KMS-11 (cell line): ENCODE measurements at regions not wholly inside any gene's neighbourhood (a gene's known extent, or its start where the extent isn't known, plus 50 kb on each side); places are given as distances from the start of the nearest gene placed in this dataset.

ENCODE experiments used
- H2AFZ ChIP-seq: fragments of 200-600 bp; sonication (generic); 2 replicates; pipeline ENCODE4 v1.6.1; 2016; ENCODE audit warnings: antibody characterized with exemption, mixed run types, low read depth
- H3K27ac ChIP-seq: fragments of 200-600 bp; sonication (generic); 2 replicates; pipeline ENCODE4 v1.6.1; 2016; ENCODE audit warnings: mild to moderate bottlenecking, mixed run types
- H3K27me3 ChIP-seq: fragments of 200-600 bp; sonication (generic); 2 replicates; pipeline ENCODE4 v1.6.1; 2017; ENCODE audit warnings: mild to moderate bottlenecking, low read depth, mixed run types, moderate library complexity; ENCODE audit not compliant: insufficient read depth
- H3K36me3 ChIP-seq: fragments of 200-600 bp; sonication (generic); 2 replicates; pipeline ENCODE4 v1.6.1; 2017; ENCODE audit warnings: mild to moderate bottlenecking, mixed run types; ENCODE audit not compliant: insufficient read depth
- H3K4me1 ChIP-seq: fragments of 200-600 bp; sonication (generic); 2 replicates; pipeline ENCODE4 v1.6.1; 2016; ENCODE audit warnings: mild to moderate bottlenecking, low read depth, mixed run types; ENCODE audit not compliant: poor library complexity, severe bottlenecking
- H3K4me2 ChIP-seq: fragments of 200-600 bp; sonication (generic); 2 replicates; pipeline ENCODE4 v1.7.0; 2016; ENCODE audit warnings: mild to moderate bottlenecking, mixed run types
- H3K4me3 ChIP-seq: fragments of 200-600 bp; sonication (generic); IDR thresholded peaks from 2 replicates; pipeline ENCODE4 v1.6.1; 2017; ENCODE audit warnings: low read depth, low read length, mixed read lengths; ENCODE audit not compliant: insufficient read depth
- H3K79me2 ChIP-seq: fragments of 200-600 bp; sonication (generic); 2 replicates; pipeline ENCODE4 v1.6.1; 2016; ENCODE audit warnings: low read depth, mixed run types; ENCODE audit not compliant: insufficient read depth
- H3K9ac ChIP-seq: fragments of 200-600 bp; sonication (generic); 2 replicates; pipeline ENCODE4 v1.6.1; 2016; ENCODE audit warnings: mild to moderate bottlenecking, mixed run types
- H4K20me1 ChIP-seq: fragments of 200-600 bp; sonication (generic); 2 replicates; pipeline ENCODE4 v1.6.1; 2016; ENCODE audit warnings: mild to moderate bottlenecking, mixed run types; ENCODE audit not compliant: insufficient read depth
- TF ChIP-seq, protein P1 (sequence below): fragments of 200-600 bp; sonication (generic); conservative IDR thresholded peaks from 2 replicates; pipeline ENCODE4 v1.6.1; 2017; ENCODE audit warnings: low read depth, mild to moderate bottlenecking, antibody characterized with exemption, low read length, moderate library complexity, mixed read lengths

DNA sequence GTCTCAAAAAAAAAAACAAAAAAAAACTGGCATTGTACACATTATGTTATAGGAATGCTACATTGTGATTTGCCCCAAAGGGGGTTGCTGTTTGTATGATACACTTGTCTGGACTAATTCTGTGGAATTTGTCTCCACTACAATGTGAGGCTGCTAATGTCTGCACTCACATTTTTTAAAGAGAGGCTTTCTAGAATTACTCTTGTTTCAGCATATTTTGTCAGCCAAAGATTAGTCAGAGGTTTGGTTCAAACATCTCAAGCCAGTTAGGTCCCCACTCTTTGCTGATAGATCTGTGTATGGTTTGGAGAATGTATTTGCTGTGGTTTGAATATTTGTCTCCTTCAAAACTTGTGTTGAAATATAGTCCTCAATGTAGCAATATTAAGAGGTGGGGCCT lies 59.3 kb upstream of the ZNF169 start:
- Histone ChIP-seq H3K79me2 (no peaks in the 10 kb centered on the region), H3K27ac (no peak overlapping the region), H3K4me3 (no peak overlapping the region), H4K20me1 (no peaks in the 10 kb centered on the region), H3K27me3 (no peaks in the 10 kb centered on the region), H3K4me1 (no peaks in the 10 kb centered on the region), H2AFZ (no peak overlapping the region), H3K36me3 (no peaks in the 10 kb centered on the region; the same call in 1 of the 2 replicates), H3K4me2 (no peak overlapping the region), H3K9ac (no peak overlapping the region)
- TF ChIP-seq, protein P1, sequence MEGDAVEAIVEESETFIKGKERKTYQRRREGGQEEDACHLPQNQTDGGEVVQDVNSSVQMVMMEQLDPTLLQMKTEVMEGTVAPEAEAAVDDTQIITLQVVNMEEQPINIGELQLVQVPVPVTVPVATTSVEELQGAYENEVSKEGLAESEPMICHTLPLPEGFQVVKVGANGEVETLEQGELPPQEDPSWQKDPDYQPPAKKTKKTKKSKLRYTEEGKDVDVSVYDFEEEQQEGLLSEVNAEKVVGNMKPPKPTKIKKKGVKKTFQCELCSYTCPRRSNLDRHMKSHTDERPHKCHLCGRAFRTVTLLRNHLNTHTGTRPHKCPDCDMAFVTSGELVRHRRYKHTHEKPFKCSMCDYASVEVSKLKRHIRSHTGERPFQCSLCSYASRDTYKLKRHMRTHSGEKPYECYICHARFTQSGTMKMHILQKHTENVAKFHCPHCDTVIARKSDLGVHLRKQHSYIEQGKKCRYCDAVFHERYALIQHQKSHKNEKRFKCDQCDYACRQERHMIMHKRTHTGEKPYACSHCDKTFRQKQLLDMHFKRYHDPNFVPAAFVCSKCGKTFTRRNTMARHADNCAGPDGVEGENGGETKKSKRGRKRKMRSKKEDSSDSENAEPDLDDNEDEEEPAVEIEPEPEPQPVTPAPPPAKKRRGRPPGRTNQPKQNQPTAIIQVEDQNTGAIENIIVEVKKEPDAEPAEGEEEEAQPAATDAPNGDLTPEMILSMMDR = no peak

DNA sequence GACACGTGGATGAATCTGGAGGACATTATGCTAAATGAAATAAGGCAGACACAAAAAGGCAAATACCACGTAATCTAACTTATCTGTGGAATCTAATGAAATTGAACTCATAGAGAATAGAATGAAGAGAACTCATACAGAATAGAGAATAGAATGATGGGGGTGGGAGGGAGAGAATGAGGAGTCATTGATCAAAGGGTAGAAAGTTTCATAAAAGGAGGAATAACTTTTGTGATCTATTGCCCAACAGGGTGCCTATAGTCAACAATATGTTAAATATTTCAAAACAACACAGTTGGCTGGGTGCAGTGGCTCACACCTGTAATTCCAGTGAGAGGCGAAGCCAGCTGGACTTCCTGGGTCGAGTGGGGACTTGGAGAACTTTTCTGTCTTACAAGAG lies 54.9 kb upstream of the ZNF169 start:
- H3K36me3 ChIP-seq = no peaks in the 10 kb centered on the region
- no peak overlapping the region for H2AFZ ChIP-seq
- no peak overlapping the region for H3K4me2 ChIP-seq
- no peak overlapping the region for H3K27ac ChIP-seq
- TF ChIP-seq, protein P1 = no peak
- no peaks in the 10 kb centered on the region for H3K27me3 ChIP-seq
- no peaks in the 10 kb centered on the region for H3K79me2 ChIP-seq
- H4K20me1 ChIP-seq = no peaks in the 10 kb centered on the region
- H3K4me3 ChIP-seq = no peak overlapping the region
- H3K4me1 ChIP-seq = no peaks in the 10 kb centered on the region
- no peak overlapping the region for H3K9ac ChIP-seq

DNA sequence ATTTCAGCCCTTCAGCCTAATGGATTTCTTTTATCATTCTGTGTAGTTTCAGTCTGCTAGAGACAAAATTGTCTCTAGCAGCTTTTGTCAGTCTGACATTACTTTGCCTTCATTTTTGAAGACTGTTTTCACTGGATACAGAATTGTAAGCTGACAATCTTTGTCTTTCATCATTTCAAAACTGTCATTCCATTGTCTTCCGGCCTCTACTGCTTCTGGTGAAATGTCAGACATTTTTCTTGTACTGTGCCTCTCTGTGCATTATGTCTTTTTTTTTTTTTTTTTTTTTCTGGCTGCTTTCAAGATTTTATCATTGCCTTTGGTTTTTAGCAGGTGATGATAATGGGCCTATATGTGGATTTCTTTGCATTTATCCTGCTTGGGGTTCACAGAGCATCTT lies 51.3 kb upstream of the ZNF169 start:
- Histone ChIP-seq H3K27me3 (no peaks in the 10 kb centered on the region), H4K20me1 (no peaks in the 10 kb centered on the region), H3K36me3 (no peaks in the 10 kb centered on the region), H2AFZ (no peak overlapping the region), H3K4me2 (no peak overlapping the region), H3K9ac (no peak overlapping the region), H3K4me3 (no peak overlapping the region), H3K27ac (no peak overlapping the region), H3K4me1 (no peaks in the 10 kb centered on the region), H3K79me2 (no peaks in the 10 kb centered on the region)
- TF ChIP-seq, protein P1 = no peak
